ENCODE measurements at regions not wholly inside any gene's neighbourhood (a gene's known extent, or its start where the extent isn't known, plus 50 kb on each side); places are given as distances from the start of the nearest gene placed in this dataset.

GRCh38 chr7:13166801-13167200, 479.4 kb downstream of the ARL4A start:
- no peak overlapping the region for H2AFZ ChIP-seq (ENCODE audit: low read depth, low read length, poor library complexity, severe bottlenecking)
- BruUV-seq (replicated peaks): no TSS peak
- H3K79me2 ChIP-seq (ENCODE audit: insufficient read depth, low read length): no peaks in the 10 kb centered on the region
- no peaks in the 10 kb centered on the region for H3K27me3 ChIP-seq (ENCODE audit: insufficient read depth, low read length)
- intact Hi-C loops (cut with micrococcal nuclease): no loop called here
- DNase-seq (ENCODE audit: low read depth, low spot score): no peak
- H3K9ac ChIP-seq (ENCODE audit: low read length): no peak overlapping the region
- H3K4me3 ChIP-seq (replicated peaks in 1 of 2; ENCODE audit: low read depth in 1 of 2, low read length in 2 of 2): no peak overlapping the region
- RAD21 ChIA-PET (ENCODE audit: low non-redundant PET in 1 of 2, low total read pairs in 2 of 2, uncharacterized antibody in 2 of 2, unreplicated experiment in 2 of 2): no interaction called here
- POLR2A ChIA-PET: no interaction called here
- H4K20me1 ChIP-seq (ENCODE audit: insufficient read depth): no peaks in the 10 kb centered on the region
- CTCF ChIA-PET: no interaction called here
- TF ChIP-seq SRF (IDR thresholded peaks at IDR 0.05; ENCODE audit: low read depth) (no peak), ATF3 (IDR thresholded peaks at IDR 0.05) (no peak), CTCF (IDR thresholded peaks at IDR 0.05 in 2 of 3, conservative IDR thresholded peaks at IDR 0.05 in 1 of 3; ENCODE audit: borderline replicate concordance in 1 of 3, insufficient read depth in 1 of 3, low read depth in 2 of 3, low read length in 2 of 3) (no peak), ZBTB33 (IDR thresholded peaks at IDR 0.05; ENCODE audit: extremely low read depth, insufficient replicate concordance, low read length) (no peak), ZFX (IDR thresholded peaks at IDR 0.05) (no peak), EZH2 (IDR thresholded peaks at IDR 0.05) (no peak)
- H3K9me2 ChIP-seq (ENCODE audit: insufficient read depth): no peaks in the 10 kb centered on the region
- no peak overlapping the region for H3K4me2 ChIP-seq (ENCODE audit: low read length)
- H3K4me1 ChIP-seq (ENCODE audit: control insufficient read depth in 1 of 2, insufficient read depth in 2 of 2, low read length in 2 of 2): no peaks in the 10 kb centered on the region
- H3K27ac ChIP-seq (ENCODE audit: low read depth, low read length): no peak overlapping the region
- no peak for ATAC-seq
- no peaks in the 10 kb centered on the region for H3K9me3 ChIP-seq (ENCODE audit: control insufficient read depth in 1 of 2, insufficient read depth in 1 of 2, low read depth in 1 of 2, low read length in 2 of 2)
- H3K36me3 ChIP-seq (ENCODE audit: control insufficient read depth in 1 of 2, insufficient read depth in 2 of 2, low read length in 2 of 2): no peaks in the 10 kb centered on the region

Data from HCT116 (cell line).